ACC112 (cell line): ENCODE measurements at regions not wholly inside any gene's neighbourhood (a gene's known extent, or its start where the extent isn't known, plus 50 kb on each side); places are given as distances from the start of the nearest gene placed in this dataset.

Experiments
- H2AFZ ChIP-seq: fragments of 200-600 bp; sonication (generic); one replicate; pipeline ENCODE4 v1.6.0; 2017; ENCODE audit warnings: antibody characterized with exemption, low read length; ENCODE audit not compliant: unreplicated experiment
- H3K27ac ChIP-seq: fragments of 200-600 bp; sonication (generic); 2 replicates; pipeline ENCODE4 v1.5.1; 2014; ENCODE audit warnings: low read depth, mild to moderate bottlenecking, antibody characterized with exemption, low read length, moderate library complexity
- H3K27me3 ChIP-seq: fragments of 200-600 bp; sonication (generic); 2 replicates; pipeline ENCODE4 v1.6.1; 2014; ENCODE audit warnings: mild to moderate bottlenecking, antibody characterized with exemption, low read length, moderate library complexity, mixed read lengths; ENCODE audit not compliant: insufficient read depth
- H3K36me3 ChIP-seq: fragments of 200-600 bp; sonication (generic); 2 replicates; pipeline ENCODE4 v1.6.1; 2016; ENCODE audit warnings: mild to moderate bottlenecking, antibody characterized with exemption, low read length, moderate library complexity, mixed read lengths; ENCODE audit not compliant: insufficient read depth
- H3K4me1 ChIP-seq: fragments of 200-600 bp; sonication (generic); one replicate; pipeline ENCODE4 v1.6.1; 2016; ENCODE audit warnings: low read length, mixed read lengths; ENCODE audit not compliant: insufficient read depth, unreplicated experiment, control insufficient read depth
- H3K4me3 ChIP-seq: fragments of 200-600 bp; sonication (generic); 2 replicates; pipeline ENCODE4 v1.5.1; 2014; ENCODE audit warnings: mild to moderate bottlenecking, low read depth, low read length
- H3K79me2 ChIP-seq: fragments of 200-600 bp; sonication (generic); one replicate; pipeline ENCODE4 v1.6.0; 2016; ENCODE audit warnings: low read length; ENCODE audit not compliant: control insufficient read depth, unreplicated experiment, insufficient read depth

DNA sequence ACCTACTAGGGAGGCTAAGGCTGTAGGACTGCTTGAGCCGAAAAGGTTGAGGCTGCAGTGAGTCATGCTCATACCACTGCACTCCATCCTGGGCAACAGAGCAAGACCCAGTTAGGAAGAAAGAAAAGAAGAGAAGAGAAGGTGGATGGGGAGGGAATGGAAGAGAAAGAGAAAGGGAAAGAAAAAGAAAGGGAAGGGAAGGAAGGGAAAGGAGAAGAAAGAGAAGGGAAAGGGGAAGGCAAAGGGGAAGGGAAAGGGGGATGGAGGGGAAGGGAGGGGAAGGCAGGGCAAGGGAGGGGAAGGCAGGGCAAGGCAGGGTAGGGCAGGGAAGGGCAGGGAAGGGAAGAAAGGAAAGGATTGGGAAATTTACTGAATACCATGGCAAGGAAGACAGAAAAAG, 157.0 kb downstream of the ACTL7B start:
- Histone ChIP-seq H3K36me3 (no peaks in the 10 kb centered on the region), H3K27ac (no peak overlapping the region), H3K4me3 (no peak overlapping the region), H3K4me1 (no peaks in the 10 kb centered on the region), H3K79me2 (no peaks in the 10 kb centered on the region), H2AFZ (no peak overlapping the region), H3K27me3 (no peaks in the 10 kb centered on the region)

DNA sequence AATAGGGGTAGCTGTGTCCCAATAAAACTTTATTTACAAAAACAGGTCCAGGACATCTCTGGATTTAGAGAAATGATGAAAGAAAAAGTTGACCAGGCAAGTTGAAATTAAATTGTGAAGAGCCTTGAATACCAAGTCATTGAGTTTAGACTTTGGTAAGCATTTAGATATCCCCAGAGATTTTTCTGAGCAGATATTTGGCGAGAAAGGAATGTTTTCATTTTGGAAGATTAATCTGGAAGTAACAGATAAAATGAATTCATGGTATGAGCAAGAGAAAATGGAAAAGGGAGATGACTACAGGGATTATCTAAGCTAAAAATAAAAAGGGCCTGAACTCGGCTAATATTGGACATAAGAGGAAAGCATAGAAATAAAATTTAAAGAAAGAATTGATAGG, 157.6 kb downstream of the ACTL7B start:
- Histone ChIP-seq H3K27me3 (no peaks in the 10 kb centered on the region), H3K27ac (no peak overlapping the region), H3K36me3 (no peaks in the 10 kb centered on the region), H3K4me3 (no peak overlapping the region), H3K79me2 (no peaks in the 10 kb centered on the region), H3K4me1 (no peaks in the 10 kb centered on the region), H2AFZ (no peak overlapping the region)

- H3K27me3 ChIP-seq = peaks cover 6% of the 10 kb centered on the region; the same call in 1 of the 2 replicates
- H3K4me1 ChIP-seq = no peaks in the 10 kb centered on the region
- H3K4me3 ChIP-seq = no peak overlapping the region
- no peak overlapping the region for H2AFZ ChIP-seq
- no peaks in the 10 kb centered on the region for H3K36me3 ChIP-seq
- H3K79me2 ChIP-seq = no peaks in the 10 kb centered on the region
- no peak overlapping the region for H3K27ac ChIP-seq
Measured at GRCh38 chr9:108696156-108696555, 159.6 kb downstream of the ACTL7B start.

- Histone ChIP-seq H3K27ac (no peak overlapping the region), H3K4me3 (no peak overlapping the region), H3K4me1 (no peaks in the 10 kb centered on the region), H2AFZ (no peak overlapping the region), H3K36me3 (no peaks in the 10 kb centered on the region), H3K27me3 (peaks cover 6% of the 10 kb centered on the region; the same call in 1 of the 2 replicates), H3K79me2 (no peaks in the 10 kb centered on the region)
Measured at GRCh38 chr9:108694170-108694569, 161.6 kb downstream of the ACTL7B start.

DNA sequence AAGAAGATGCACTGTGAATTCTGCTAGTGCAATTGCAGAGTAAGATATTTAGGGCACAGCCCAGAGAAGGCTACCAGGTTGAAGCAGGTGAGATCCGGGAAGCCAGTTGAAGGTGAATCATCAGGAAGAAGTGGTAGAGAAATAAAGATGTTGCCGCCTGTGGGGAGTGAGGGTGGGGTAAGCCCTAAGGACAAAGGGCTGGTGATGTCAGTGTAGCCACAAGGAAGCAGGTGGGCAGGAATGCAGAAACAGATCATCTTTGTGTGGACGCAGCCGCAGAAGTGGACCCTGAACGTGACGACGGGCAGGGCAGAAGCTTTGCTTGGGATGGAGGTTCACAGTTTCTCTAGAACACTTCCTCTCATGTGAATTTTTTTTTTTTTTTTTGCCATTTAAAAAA, 164.2 kb downstream of the ACTL7B start:
- Histone ChIP-seq H3K36me3 (no peaks in the 10 kb centered on the region), H3K27ac (no peak overlapping the region), H3K27me3 (peaks cover 8% of the 10 kb centered on the region; the same call in 1 of the 2 replicates), H3K79me2 (no peaks in the 10 kb centered on the region), H2AFZ (no peak overlapping the region), H3K4me1 (no peaks in the 10 kb centered on the region), H3K4me3 (no peak overlapping the region)

GRCh38 chr9:108688676-108689075, 167.1 kb downstream of the ACTL7B start:
- Histone ChIP-seq H3K79me2 (no peaks in the 10 kb centered on the region), H3K4me1 (no peaks in the 10 kb centered on the region), H3K36me3 (no peaks in the 10 kb centered on the region), H3K27me3 (peaks cover 14% of the 10 kb centered on the region; the same call in 1 of the 2 replicates), H3K27ac (no peak overlapping the region), H3K4me3 (no peak overlapping the region), H2AFZ (no peak overlapping the region)

DNA sequence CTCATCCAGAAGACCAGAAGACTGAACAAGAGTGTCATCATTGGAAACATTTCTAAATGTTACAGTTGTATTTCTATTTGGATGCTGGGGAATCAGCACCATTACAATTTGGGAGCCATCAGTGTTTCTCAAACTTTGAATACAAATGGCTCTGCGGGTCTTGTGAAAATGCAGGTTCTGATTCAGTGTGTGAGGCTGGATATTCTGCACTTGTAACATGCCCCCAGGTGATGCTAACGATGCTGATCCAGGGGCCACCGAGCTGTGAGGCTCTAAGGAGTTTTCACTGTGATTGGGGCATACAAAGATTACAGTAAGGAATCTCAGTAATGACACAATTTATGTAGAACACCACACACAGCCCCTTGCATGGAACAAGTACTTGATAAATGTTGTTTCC, 167.7 kb downstream of the ACTL7B start:
- Histone ChIP-seq H3K27me3 (peaks cover 14% of the 10 kb centered on the region; the same call in 1 of the 2 replicates), H3K27ac (peak overlapping the region; percentile 50), H2AFZ (no peak overlapping the region), H3K36me3 (no peaks in the 10 kb centered on the region), H3K4me3 (no peak overlapping the region), H3K4me1 (no peaks in the 10 kb centered on the region), H3K79me2 (no peaks in the 10 kb centered on the region)

- H3K79me2 ChIP-seq = no peaks in the 10 kb centered on the region
- H3K27me3 ChIP-seq = peaks cover 8% of the 10 kb centered on the region; the same call in 1 of the 2 replicates
- peak overlapping the region; percentile 50 for H3K27ac ChIP-seq
- no peak overlapping the region for H2AFZ ChIP-seq
- H3K4me1 ChIP-seq = no peaks in the 10 kb centered on the region
- H3K4me3 ChIP-seq = no peak overlapping the region
- no peaks in the 10 kb centered on the region for H3K36me3 ChIP-seq
Measured at GRCh38 chr9:108687006-108687987, 168.5 kb downstream of the ACTL7B start.

- H3K27me3 ChIP-seq = peaks cover 8% of the 10 kb centered on the region; the same call in 1 of the 2 replicates
- no peaks in the 10 kb centered on the region for H3K4me1 ChIP-seq
- H2AFZ ChIP-seq = no peak overlapping the region
- H3K27ac ChIP-seq = no peak overlapping the region
- H3K4me3 ChIP-seq = no peak overlapping the region
- no peaks in the 10 kb centered on the region for H3K79me2 ChIP-seq
- no peaks in the 10 kb centered on the region for H3K36me3 ChIP-seq
Measured at GRCh38 chr9:108684288-108685025, 171.3 kb downstream of the ACTL7B start.

DNA sequence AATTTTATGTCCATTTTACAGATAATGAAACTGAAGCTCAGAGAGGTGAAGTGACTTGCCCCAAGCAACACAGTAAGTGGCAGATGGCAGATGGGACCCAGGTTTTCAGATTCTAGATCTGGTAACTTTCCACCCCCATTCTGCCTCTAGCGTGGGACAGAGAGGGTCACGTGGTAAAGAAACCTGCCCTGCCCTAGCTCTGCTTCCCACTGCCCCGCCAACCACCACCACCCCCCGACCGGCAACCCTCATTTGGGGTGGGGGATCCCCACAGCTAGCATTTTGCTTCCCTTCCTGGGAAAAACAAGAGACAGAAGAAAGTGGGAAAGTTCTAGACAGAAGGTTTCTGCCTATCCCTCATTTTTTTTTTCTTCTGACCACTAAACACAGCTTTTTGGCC, 172.5 kb downstream of the ACTL7B start:
- H2AFZ ChIP-seq = no peak overlapping the region
- no peaks in the 10 kb centered on the region for H3K79me2 ChIP-seq
- no peak overlapping the region for H3K27ac ChIP-seq
- H3K4me3 ChIP-seq = no peak overlapping the region
- H3K27me3 ChIP-seq = peaks cover 8% of the 10 kb centered on the region; the same call in 1 of the 2 replicates
- no peaks in the 10 kb centered on the region for H3K36me3 ChIP-seq
- no peaks in the 10 kb centered on the region for H3K4me1 ChIP-seq
